Endothelial cell of umbilical vein (primary cell): ENCODE measurements at regions not wholly inside any gene's neighbourhood (a gene's known extent, or its start where the extent isn't known, plus 50 kb on each side); places are given as distances from the start of the nearest gene placed in this dataset.

Experiments
- BruUV-seq: library from RNA; stranded (reverse); fragments of 400-500 nt; replicated peaks from 2 replicates; lab custom pipeline; 2021; lab: Mats Ljungman, UMichigan
- CTCF ChIA-PET: fragments of 300-600, 350-600 bp; sonication (Branson Sonifier 250); formaldehyde crosslinking; loops from one replicate; lab custom pipeline; 2021; ENCODE audit warnings: antibody characterized with exemption, inconsistent platforms; lab: Charles Lee
- POLR2A ChIA-PET: fragments of 300-600, 350-600 bp; sonication (Branson Sonifier 250); formaldehyde crosslinking; loops from one replicate; lab custom pipeline; 2021; ENCODE audit warnings: antibody characterized with exemption, inconsistent platforms; lab: Charles Lee
- DNase-seq: peaks from one replicate; pipeline ENCODE4 v3.0.0-alpha.2; 2011; ENCODE audit warnings: low read depth, low spot score
- FAIRE-seq: peaks from 2 replicates; lab custom pipeline; 2011; peaks lifted over from hg19 to GRCh38; lab: Jason Lieb, UNC
- H2AFZ ChIP-seq: 2 replicates; pipeline ENCODE4 v1.6.0; 2012; ENCODE audit warnings: low read depth, low read length, control low read depth, inconsistent platforms
- H3K27ac ChIP-seq: 2 replicates; pipeline ENCODE4 v1.5.1; 2011; ENCODE audit warnings: low read depth, mild to moderate bottlenecking, control low read depth, low read length, moderate library complexity; ENCODE audit not compliant: insufficient read depth
- H3K27me3 ChIP-seq, 2 experiments: 2 replicates each; pipeline versions ENCODE4 v1.6.0 to v1.6.1; 2011; ENCODE audit warnings: low read length in 2 of 2, mixed read lengths in 1 of 2; ENCODE audit not compliant: control insufficient read depth in 2 of 2, insufficient read depth in 2 of 2
- H3K36me3 ChIP-seq, 2 experiments: 2 replicates in 1 of 2; 3 replicates in 1 of 2; pipeline ENCODE4 v1.5.1; 2011; ENCODE audit warnings: low read length in 2 of 2, mild to moderate bottlenecking in 1 of 2, moderate library complexity in 1 of 2; ENCODE audit not compliant: control insufficient read depth in 2 of 2, insufficient read depth in 2 of 2; ENCODE audit errors: extremely low read depth in 1 of 2
- H3K4me1 ChIP-seq: 3 replicates; pipeline ENCODE4 v1.5.1; 2011; ENCODE audit warnings: mild to moderate bottlenecking, low read length; ENCODE audit not compliant: control insufficient read depth, insufficient read depth; ENCODE audit errors: extremely low read depth
- H3K4me2 ChIP-seq: 2 replicates; pipeline ENCODE4 v1.6.1; 2011; ENCODE audit warnings: low read length, control low read depth, mixed read lengths; ENCODE audit not compliant: insufficient read depth
- H3K4me3 ChIP-seq, 3 experiments: fragments of 200-600 bp in 1 of 3; sonication (generic), shearing (Covaris generic) in 1 of 3; replicated peaks in 1 of 3; 2 replicates each; pipeline ENCODE4 v1.5.1; 2011 to 2016; ENCODE audit warnings: control low read depth in 3 of 3, low read length in 3 of 3, mild to moderate bottlenecking in 2 of 3, inconsistent platforms in 1 of 3, low read depth in 1 of 3, moderate library complexity in 1 of 3; ENCODE audit not compliant: insufficient read depth in 1 of 3
- H3K79me2 ChIP-seq: 2 replicates; pipeline ENCODE4 v1.6.0; 2012; ENCODE audit warnings: low read length, inconsistent platforms; ENCODE audit not compliant: control insufficient read depth, insufficient read depth
- H3K9ac ChIP-seq: replicated peaks from 2 replicates; pipeline ENCODE3; 2011; ENCODE audit warnings: low read length, control low read depth; ENCODE audit not compliant: insufficient read depth; ENCODE audit errors: extremely low read depth
- H3K9me1 ChIP-seq: replicated peaks from 3 replicates; pipeline ENCODE4 v1.6.0; 2011; ENCODE audit warnings: mild to moderate bottlenecking, low read length; ENCODE audit not compliant: control insufficient read depth, insufficient read depth; ENCODE audit errors: extremely low read depth
- H3K9me3 ChIP-seq: replicated peaks from 2 replicates; pipeline ENCODE4 v1.5.1; 2012; ENCODE audit warnings: low read length, inconsistent platforms; ENCODE audit not compliant: control insufficient read depth, insufficient read depth
- H4K20me1 ChIP-seq: replicated peaks from 2 replicates; pipeline ENCODE3; 2011; ENCODE audit warnings: mild to moderate bottlenecking, low read length; ENCODE audit not compliant: control insufficient read depth, insufficient read depth; ENCODE audit errors: extremely low read depth
- CTCF ChIP-seq, 2 donors: IDR thresholded peaks; 1 replicate in 1 of 2; 2 replicates in 1 of 2; pipeline ENCODE4 v1.5.1; 2011; ENCODE audit warnings: low read length in 2 of 2, mild to moderate bottlenecking in 2 of 2, moderate library complexity in 2 of 2, control low read depth in 1 of 2, inconsistent platforms in 1 of 2, low read depth in 1 of 2; ENCODE audit not compliant: insufficient read depth in 1 of 2; ENCODE audit errors: extremely low read depth in 1 of 2
- FOS ChIP-seq: IDR thresholded peaks from 2 replicates; pipeline ENCODE4 v1.6.1; 2011; ENCODE audit warnings: mild to moderate bottlenecking, low read length, moderate library complexity, borderline replicate concordance; ENCODE audit not compliant: insufficient read depth
- GATA2 ChIP-seq: IDR thresholded peaks from 2 replicates; pipeline ENCODE4 v1.7.0; 2011; ENCODE audit warnings: low read depth, mild to moderate bottlenecking, moderate library complexity, mixed read lengths, low read length; ENCODE audit not compliant: insufficient read length, insufficient read depth
- JUN ChIP-seq: IDR thresholded peaks from 2 replicates; pipeline ENCODE4 v1.6.1; 2011; ENCODE audit warnings: borderline replicate concordance, low read depth; ENCODE audit not compliant: insufficient read length, insufficient read depth
- MAX ChIP-seq: IDR thresholded peaks from 2 replicates; pipeline ENCODE4 v1.6.1; 2011; ENCODE audit not compliant: insufficient read depth, insufficient read length
- MYC ChIP-seq: IDR thresholded peaks from one replicate; pipeline ENCODE4 v1.6.1; 2011; ENCODE audit warnings: mild to moderate bottlenecking, low read depth, low read length
- POLR2A ChIP-seq: IDR thresholded peaks from 2 replicates; pipeline ENCODE4 v1.6.1; 2012; ENCODE audit warnings: low read depth, mild to moderate bottlenecking, control low read depth, low read length
- dilution Hi-C: fragments of 300-500 bp; cut with MboI; formaldehyde crosslinking; loops from one replicate; pipeline ENCODE4 v1.15.0; 2019; ENCODE audit warnings: low sequenced_read_pairs; ENCODE audit not compliant: extremely low pct_ligation_motif_present
- intact Hi-C: fragments of 100-400 bp; cut with micrococcal nuclease; formaldehyde crosslinking; loops from one replicate; pipeline ENCODE4 v1.10.0; 2022

- H3K27me3 ChIP-seq: no peaks in the 10 kb centered on the region
- no peak overlapping the region for H3K9ac ChIP-seq
- ChIA-PET CTCF (interaction anchor here (2.5 kb wide), 1 partner anchor 316 kb away, joined by 8 read pairs; no protein-coding TSS in a partner anchor), POLR2A (no interaction called here)
- no peak overlapping the region for H2AFZ ChIP-seq
- no peaks in the 10 kb centered on the region for H4K20me1 ChIP-seq
- H3K36me3 ChIP-seq: peaks cover 0 to 7% of the 10 kb centered on the region in 2 experiments
- dilution Hi-C loops: no loop called here
- H3K27ac ChIP-seq: no peak overlapping the region
- H3K9me1 ChIP-seq: no peaks in the 10 kb centered on the region
- intact Hi-C loops: no loop called here
- no peak overlapping the region for H3K4me3 ChIP-seq
- H3K79me2 ChIP-seq: no peaks in the 10 kb centered on the region
- no peaks in the 10 kb centered on the region for H3K9me3 ChIP-seq
- H3K4me1 ChIP-seq: peaks cover 35% of the 10 kb centered on the region
- DNase-seq: no peak
- no peak for TF ChIP-seq CTCF (IDR thresholded peaks at IDR 0.05; ENCODE audit: extremely low read depth in 1 of 2, insufficient read depth in 1 of 2, low read depth in 1 of 2, low read length in 2 of 2)
- no peak for TF ChIP-seq JUN
- TF ChIP-seq FOS: no peak
- TF ChIP-seq GATA2: no peak
- TF ChIP-seq MAX: no peak
- no peak for TF ChIP-seq MYC
- TF ChIP-seq POLR2A: no peak
- FAIRE-seq: no peak
- H3K4me2 ChIP-seq: no peak overlapping the region
- no TSS peak for BruUV-seq
Observed at GRCh38 chr2:215615067-215615802, 179.4 kb upstream of the FN1 start.
